K562 (cell line): ENCODE measurements at regions not wholly inside any gene's neighbourhood (a gene's known extent, or its start where the extent isn't known, plus 50 kb on each side); places are given as distances from the start of the nearest gene placed in this dataset.

Source experiments
- ATAC-seq: fragments of 200-7000 bp; cut with Tn5 transposase; 3 replicates; pipeline ENCODE4 v1.9.1; 2020; ENCODE audit warnings: moderate library complexity
- BruUV-seq: library from RNA; stranded (reverse); fragments of 400-500 nt; replicated peaks from 2 replicates; lab custom pipeline; 2021; lab: Mats Ljungman, UMichigan
- CTCF ChIA-PET: fragments of 300-600 bp; formaldehyde crosslinking; extraction: SDS; loops from one replicate; lab custom pipeline; 2021; ENCODE audit warnings: low intra/inter-chr PET ratio; lab: Yijun Ruan, JAX
- POLR2A ChIA-PET: fragments of 300-600, 350-650 bp; sonication (Branson Sonifier 250); formaldehyde crosslinking; extraction: SDS; loops from one replicate; lab custom pipeline; 2021; ENCODE audit warnings: antibody characterized with exemption, inconsistent platforms; lab: Yijun Ruan, JAX
- DNase-seq, 4 experiments: peaks; one replicate each; pipeline versions ENCODE4 v3.0.0 to v3.0.0-alpha.2; 2011 to 2018; ENCODE audit warnings: low spot score in 3 of 4, mixed read lengths in 3 of 4; ENCODE audit errors: extremely low read depth in 1 of 4
- FAIRE-seq: peaks from 2 replicates; lab custom pipeline; 2011; peaks lifted over from hg19 to GRCh38; lab: Jason Lieb, UNC
- H2AFZ ChIP-seq: 2 replicates; pipeline ENCODE4 v1.6.0; 2011; ENCODE audit warnings: low read depth, low read length, control low read depth, inconsistent platforms
- H3K27ac ChIP-seq: fragments of 200-600 bp; 3 replicates; pipeline ENCODE4 v1.8.0; 2011; ENCODE audit warnings: low read depth, mild to moderate bottlenecking, control low read depth, inconsistent platforms, low read length, moderate library complexity, mixed read lengths; ENCODE audit errors: extremely low read depth
- H3K27me3 ChIP-seq, 2 experiments: fragments of 300-600 bp in 1 of 2; 2 replicates in 1 of 2; 3 replicates in 1 of 2; pipeline versions ENCODE4 v1.6.0 to v1.8.0; 2011; ENCODE audit warnings: inconsistent platforms in 2 of 2, low read length in 2 of 2, mild to moderate bottlenecking in 1 of 2, mixed read lengths in 1 of 2, moderate library complexity in 1 of 2; ENCODE audit not compliant: control insufficient read depth in 2 of 2, insufficient read depth in 2 of 2
- H3K36me3 ChIP-seq: fragments of 300-600 bp; 3 replicates; pipeline ENCODE4 v1.8.0; 2011; ENCODE audit warnings: mild to moderate bottlenecking, low read length, inconsistent platforms; ENCODE audit not compliant: control insufficient read depth, insufficient read depth
- H3K4me1 ChIP-seq, 2 experiments: fragments of 200-600 bp in 1 of 2; replicated peaks in 1 of 2; 2 replicates in 1 of 2; 3 replicates in 1 of 2; pipeline versions ENCODE4 v1.5.1 to v1.8.0; 2011; ENCODE audit warnings: inconsistent platforms in 2 of 2, low read length in 2 of 2, mild to moderate bottlenecking in 1 of 2, mixed read lengths in 1 of 2, moderate library complexity in 1 of 2; ENCODE audit not compliant: control insufficient read depth in 2 of 2, insufficient read depth in 2 of 2
- H3K4me2 ChIP-seq: 2 replicates; pipeline ENCODE4 v1.6.1; 2011; ENCODE audit warnings: low read length, control low read depth, inconsistent platforms, mixed read lengths; ENCODE audit not compliant: insufficient read depth
- H3K4me3 ChIP-seq: fragments of 200-600 bp; sonication (generic), shearing (Covaris generic); 2 replicates; pipeline ENCODE4 v1.5.1; 2016; ENCODE audit warnings: control low read depth, inconsistent platforms
- H3K79me2 ChIP-seq: fragments of 200-600 bp; 3 replicates; pipeline ENCODE4 v1.8.0; 2011; ENCODE audit warnings: low read length, inconsistent platforms; ENCODE audit not compliant: control insufficient read depth, insufficient read depth
- H3K9ac ChIP-seq, 2 experiments: 2 replicates each; pipeline versions ENCODE4 v1.6.0 to v1.6.1; 2011; ENCODE audit warnings: low read depth in 2 of 2, low read length in 2 of 2, control low read depth in 1 of 2, inconsistent platforms in 1 of 2, mild to moderate bottlenecking in 1 of 2, mixed read lengths in 1 of 2; ENCODE audit not compliant: insufficient read depth in 1 of 2
- H3K9me1 ChIP-seq: one replicate; pipeline ENCODE4 v1.6.0; 2011; ENCODE audit warnings: inconsistent platforms, mild to moderate bottlenecking, low read length, moderate library complexity; ENCODE audit not compliant: control insufficient read depth, insufficient read depth
- H3K9me3 ChIP-seq: replicated peaks from 2 replicates; pipeline ENCODE4 v1.5.1; 2011; ENCODE audit warnings: low read depth, low read length, inconsistent platforms; ENCODE audit not compliant: control insufficient read depth, insufficient read depth
- H4K20me1 ChIP-seq: replicated peaks from 2 replicates; pipeline ENCODE4 v1.6.1; 2011; ENCODE audit warnings: low read length, inconsistent platforms, mixed read lengths; ENCODE audit not compliant: control insufficient read depth, insufficient read depth
- ESRRB ChIP-seq: fragments of 250-450 bp; sonication (Bioruptor Pico); IDR thresholded peaks from 2 replicates; pipeline ENCODE4 v1.5.0; 2020; ENCODE audit warnings: mild to moderate bottlenecking, moderate library complexity, borderline replicate concordance
- HNRNPL ChIP-seq: fragments of 200-400 bp; formaldehyde crosslinking; IDR thresholded peaks from 2 replicates; pipeline ENCODE4 v1.6.1; 2017; ENCODE audit warnings: low read depth, mild to moderate bottlenecking, low read length
- IFI16 ChIP-seq: fragments of 250-450 bp; sonication (Bioruptor Pico); IDR thresholded peaks from 2 replicates; pipeline ENCODE4 v2.1.2; 2022; ENCODE audit warnings: mild to moderate bottlenecking, inconsistent platforms
- KHSRP ChIP-seq: fragments of 450-650 bp; IDR thresholded peaks from 2 replicates; pipeline ENCODE4 v1.6.1; 2017
- POLR2AphosphoS5 ChIP-seq: IDR thresholded peaks from 2 replicates; pipeline ENCODE4 v1.6.1; 2011; ENCODE audit warnings: mild to moderate bottlenecking, low read depth, low read length, moderate library complexity; ENCODE audit not compliant: control insufficient read depth, insufficient read depth
- POLR2H ChIP-seq: IDR thresholded peaks from 2 replicates; pipeline ENCODE4 v1.6.1; 2016; ENCODE audit warnings: missing genetic modification characterization, low read depth, mild to moderate bottlenecking, control low read depth, missing compliant biosample characterization, moderate library complexity
- RBM14 ChIP-seq: fragments of 200-400 bp; formaldehyde crosslinking; IDR thresholded peaks from 2 replicates; pipeline ENCODE4 v1.6.1; 2018; ENCODE audit warnings: low read depth, mild to moderate bottlenecking, low read length, moderate library complexity, borderline replicate concordance; ENCODE audit not compliant: insufficient read depth
- SAFB ChIP-seq: fragments of 200-400 bp; formaldehyde crosslinking; IDR thresholded peaks from 2 replicates; pipeline ENCODE4 v1.6.1; 2017; ENCODE audit warnings: low read depth, low read length, borderline replicate concordance
- SMARCC2 ChIP-seq: fragments of 450-650 bp; IDR thresholded peaks from 2 replicates; pipeline ENCODE4 v1.6.1; 2017; ENCODE audit warnings: antibody characterized with exemption, moderate library complexity, mild to moderate bottlenecking, low read depth
- TSC22D4 ChIP-seq: fragments of 450-650 bp; IDR thresholded peaks from 2 replicates; pipeline ENCODE4 v1.6.1; 2016; ENCODE audit warnings: missing genetic modification characterization, missing biosample characterization, control low read depth
- ZFPM2 ChIP-seq: fragments of 250-450 bp; sonication (Bioruptor Pico); IDR thresholded peaks from 2 replicates; pipeline ENCODE4 v1.5.1; 2022; ENCODE audit warnings: mild to moderate bottlenecking
- ZNF76 ChIP-seq: fragments of 250-450 bp; sonication (Bioruptor Pico); IDR thresholded peaks from 2 replicates; pipeline ENCODE4 v1.4.0; 2020; ENCODE audit warnings: mild to moderate bottlenecking, moderate library complexity, borderline replicate concordance
- WGBS: fragments of 100-300 bp; shearing (Covaris generic); methylation state at CpG from one replicate; pipeline ENCODE4 v1.1.6; 2016; ENCODE audit warnings: low coverage, mixed read lengths; ENCODE audit not compliant: insufficient coverage; ENCODE audit errors: missing lambda C conversion rate; 5-methylcytosine and 5-hydroxymethylcytosine counted together
- in situ Hi-C: fragments of 300-500 bp; cut with MboI; formaldehyde crosslinking; loops from 4 replicates; pipeline ENCODE4 v1.15.0; 2018; ENCODE audit warnings: inconsistent platforms, mixed read lengths
- intact Hi-C: fragments of 100-400 bp; cut with micrococcal nuclease; formaldehyde crosslinking; loops from 2 replicates; pipeline ENCODE4 v1.14.2; 2022
- TF ChIP-seq, protein P1 (sequence below): fragments of 250-450 bp; sonication (Bioruptor Pico); IDR thresholded peaks from 2 replicates; pipeline ENCODE4 v1.5.0; 2021; ENCODE audit warnings: mild to moderate bottlenecking, borderline replicate concordance

GRCh38 chr4:185991770-185992169, 77.2 kb upstream of the TLR3 start:
- POLR2A ChIA-PET, result no interaction called here
- Histone ChIP-seq H3K4me2 (no peak overlapping the region), H4K20me1 (no peaks in the 10 kb centered on the region; the same call in 1 of the 2 replicates), H3K9ac (no peak overlapping the region), H2AFZ (no peak overlapping the region), H3K27ac (no peak overlapping the region), H3K36me3 (no peaks in the 10 kb centered on the region), H3K4me3 (no peak overlapping the region), H3K9me1 (no peaks in the 10 kb centered on the region), H3K27me3 (no peaks in the 10 kb centered on the region; a peak in 1 of 5 replicates), H3K4me1 (no peaks in the 10 kb centered on the region), H3K79me2 (no peaks in the 10 kb centered on the region), H3K9me3 (no peaks in the 10 kb centered on the region)
- in situ Hi-C loops, result no loop called here
- no TSS peak for BruUV-seq
- intact Hi-C loops, result no loop called here
- CTCF ChIA-PET, result no interaction called here
- ATAC-seq (no peak), FAIRE-seq (no peak), DNase-seq (no peak)
- WGBS, result 0% methylated on average over 3 of the region's 3 CpGs
- TF ChIP-seq SAFB, result no peak
- TF ChIP-seq POLR2AphosphoS5, result no peak
- no peak for TF ChIP-seq ESRRB (CRISPR knock-in tag)
- no peak for TF ChIP-seq ZNF76 (CRISPR knock-in tag)
- TF ChIP-seq ZFPM2 (CRISPR knock-in tag), result no peak
- no peak for TF ChIP-seq TSC22D4 (tag)
- TF ChIP-seq HNRNPL, result no peak
- TF ChIP-seq KHSRP, result no peak
- TF ChIP-seq, protein P1, sequence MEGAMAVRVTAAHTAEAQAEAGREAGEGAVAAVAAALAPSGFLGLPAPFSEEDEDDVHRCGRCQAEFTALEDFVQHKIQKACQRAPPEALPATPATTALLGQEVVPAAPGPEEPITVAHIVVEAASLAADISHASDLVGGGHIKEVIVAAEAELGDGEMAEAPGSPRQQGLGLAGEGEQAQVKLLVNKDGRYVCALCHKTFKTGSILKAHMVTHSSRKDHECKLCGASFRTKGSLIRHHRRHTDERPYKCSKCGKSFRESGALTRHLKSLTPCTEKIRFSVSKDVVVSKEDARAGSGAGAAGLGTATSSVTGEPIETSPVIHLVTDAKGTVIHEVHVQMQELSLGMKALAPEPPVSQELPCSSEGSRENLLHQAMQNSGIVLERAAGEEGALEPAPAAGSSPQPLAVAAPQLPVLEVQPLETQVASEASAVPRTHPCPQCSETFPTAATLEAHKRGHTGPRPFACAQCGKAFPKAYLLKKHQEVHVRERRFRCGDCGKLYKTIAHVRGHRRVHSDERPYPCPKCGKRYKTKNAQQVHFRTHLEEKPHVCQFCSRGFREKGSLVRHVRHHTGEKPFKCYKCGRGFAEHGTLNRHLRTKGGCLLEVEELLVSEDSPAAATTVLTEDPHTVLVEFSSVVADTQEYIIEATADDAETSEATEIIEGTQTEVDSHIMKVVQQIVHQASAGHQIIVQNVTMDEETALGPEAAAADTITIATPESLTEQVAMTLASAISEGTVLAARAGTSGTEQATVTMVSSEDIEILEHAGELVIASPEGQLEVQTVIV (CRISPR knock-in tag), result no peak
- no peak for TF ChIP-seq POLR2H (tag)
- TF ChIP-seq IFI16 (CRISPR knock-in tag), result no peak
- no peak for TF ChIP-seq SMARCC2
- no peak for TF ChIP-seq RBM14
